Astrocyte (in vitro differentiated cells and primary cell): ENCODE measurements at regions not wholly inside any gene's neighbourhood (a gene's known extent, or its start where the extent isn't known, plus 50 kb on each side); places are given as distances from the start of the nearest gene placed in this dataset.

Experiments used
- DNase-seq: peaks from one replicate; pipeline ENCODE4 v3.0.0-alpha.2; 2010; ENCODE audit warnings: low read depth
- FAIRE-seq: peaks from 2 replicates; lab custom pipeline; 2011; peaks lifted over from hg19 to GRCh38; lab: Jason Lieb, UNC
- H2AFZ ChIP-seq: 2 replicates; pipeline ENCODE4 v1.6.0; 2012; ENCODE audit warnings: low read depth, low read length, inconsistent platforms
- H3K27ac ChIP-seq: 2 replicates; pipeline ENCODE4 v1.5.1; 2011; ENCODE audit warnings: low read depth, low read length, inconsistent platforms
- H3K27me3 ChIP-seq: 2 replicates; pipeline ENCODE4 v1.6.0; 2011; ENCODE audit warnings: low read length, inconsistent platforms; ENCODE audit not compliant: insufficient read depth
- H3K36me3 ChIP-seq: 2 replicates; pipeline ENCODE4 v1.5.1; 2011; ENCODE audit warnings: low read length, inconsistent platforms; ENCODE audit not compliant: insufficient read depth
- H3K4me1 ChIP-seq: 2 replicates; pipeline ENCODE4 v1.5.1; 2011; ENCODE audit warnings: low read length, inconsistent platforms; ENCODE audit not compliant: insufficient read depth
- H3K4me2 ChIP-seq: 2 replicates; pipeline ENCODE4 v1.6.0; 2012; ENCODE audit warnings: low read length, inconsistent platforms
- H3K4me3 ChIP-seq: 2 replicates; pipeline ENCODE4 v1.5.1; 2011; ENCODE audit warnings: low read depth, mild to moderate bottlenecking, low read length, inconsistent platforms; ENCODE audit not compliant: insufficient read depth
- H3K79me2 ChIP-seq: 2 replicates; pipeline ENCODE4 v1.6.0; 2012; ENCODE audit warnings: mild to moderate bottlenecking, low read length, inconsistent platforms; ENCODE audit not compliant: insufficient read depth
- H3K9ac ChIP-seq: 2 replicates; pipeline ENCODE4 v1.6.0; 2012; ENCODE audit warnings: mild to moderate bottlenecking, low read length, inconsistent platforms
- H3K9me3 ChIP-seq: 2 replicates; pipeline ENCODE4 v1.5.1; 2012; ENCODE audit warnings: low read depth, mild to moderate bottlenecking, low read length, inconsistent platforms; ENCODE audit not compliant: insufficient read depth
- H4K20me1 ChIP-seq: 2 replicates; pipeline ENCODE4 v1.6.0; 2012; ENCODE audit warnings: low read length, inconsistent platforms; ENCODE audit not compliant: insufficient read depth
- H3K27ac Mint-ChIP-seq: one replicate; pipeline ENCODE4 v1.8.0; 2021; ENCODE audit warnings: mild to moderate bottlenecking, mixed read lengths; ENCODE audit not compliant: unreplicated experiment
- H3K27me3 Mint-ChIP-seq: one replicate; pipeline ENCODE4 v1.8.0; 2021; ENCODE audit warnings: low read depth, mixed read lengths; ENCODE audit not compliant: unreplicated experiment
- H3K36me3 Mint-ChIP-seq: one replicate; pipeline ENCODE4 v1.8.0; 2021; ENCODE audit warnings: low read depth, mixed read lengths; ENCODE audit not compliant: unreplicated experiment
- H3K4me1 Mint-ChIP-seq: one replicate; pipeline ENCODE4 v1.8.0; 2021; ENCODE audit warnings: low read depth, mixed read lengths; ENCODE audit not compliant: unreplicated experiment
- H3K4me3 Mint-ChIP-seq: one replicate; pipeline ENCODE4 v1.8.0; 2021; ENCODE audit warnings: mild to moderate bottlenecking, moderate library complexity, mixed read lengths; ENCODE audit not compliant: unreplicated experiment
- H3K9me3 Mint-ChIP-seq: one replicate; pipeline ENCODE4 v1.8.0; 2021; ENCODE audit warnings: mild to moderate bottlenecking, mixed read lengths; ENCODE audit not compliant: unreplicated experiment
- EZH2 ChIP-seq: IDR thresholded peaks from 2 replicates; pipeline ENCODE4 v1.6.1; 2012; ENCODE audit warnings: mild to moderate bottlenecking, low read length, inconsistent platforms; ENCODE audit not compliant: insufficient read depth
- TF ChIP-seq, protein P1 (sequence below): IDR thresholded peaks from 2 replicates; pipeline ENCODE4 v1.5.1; 2011; ENCODE audit warnings: low read depth, mild to moderate bottlenecking, inconsistent platforms, low read length, moderate library complexity; ENCODE audit not compliant: insufficient read depth

DNA sequence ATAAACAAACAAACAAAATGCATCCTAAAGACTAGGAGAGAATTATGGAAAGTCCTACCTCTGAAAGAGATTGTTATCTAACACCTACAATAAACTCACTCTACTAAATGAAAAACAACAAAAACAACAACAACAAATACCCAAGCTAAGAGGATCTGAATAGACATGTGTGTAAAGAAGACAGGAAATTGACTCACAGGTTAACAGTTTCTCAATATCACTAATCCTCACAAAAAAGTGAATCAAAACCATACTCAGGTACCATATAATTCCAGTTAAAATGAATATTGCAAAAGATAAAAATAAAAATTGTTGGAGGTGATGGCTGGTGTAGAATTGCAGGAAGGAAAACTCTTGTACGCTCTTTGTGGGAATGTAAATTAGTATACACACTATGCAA is 110.4 kb upstream of the TOP3B start:
- Histone ChIP-seq H3K4me2 (no peak overlapping the region), H3K9ac (no peak overlapping the region), H4K20me1 (no peaks in the 10 kb centered on the region), H2AFZ (no peak overlapping the region), H3K36me3 (no peaks in the 10 kb centered on the region), H3K9me3 (no peaks in the 10 kb centered on the region), H3K79me2 (no peaks in the 10 kb centered on the region), H3K4me3 (no peak overlapping the region), H3K27ac (no peak overlapping the region), H3K4me1 (no peaks in the 10 kb centered on the region), H3K27me3 (peaks cover 46% of the 10 kb centered on the region)
- peaks cover 5% of the 10 kb centered on the region for H3K4me1 Mint-ChIP-seq
- no peak for FAIRE-seq
- no peak for DNase-seq
- H3K4me3 Mint-ChIP-seq, result no peak overlapping the region
- no peaks in the 10 kb centered on the region for H3K36me3 Mint-ChIP-seq
- TF ChIP-seq, protein P1, sequence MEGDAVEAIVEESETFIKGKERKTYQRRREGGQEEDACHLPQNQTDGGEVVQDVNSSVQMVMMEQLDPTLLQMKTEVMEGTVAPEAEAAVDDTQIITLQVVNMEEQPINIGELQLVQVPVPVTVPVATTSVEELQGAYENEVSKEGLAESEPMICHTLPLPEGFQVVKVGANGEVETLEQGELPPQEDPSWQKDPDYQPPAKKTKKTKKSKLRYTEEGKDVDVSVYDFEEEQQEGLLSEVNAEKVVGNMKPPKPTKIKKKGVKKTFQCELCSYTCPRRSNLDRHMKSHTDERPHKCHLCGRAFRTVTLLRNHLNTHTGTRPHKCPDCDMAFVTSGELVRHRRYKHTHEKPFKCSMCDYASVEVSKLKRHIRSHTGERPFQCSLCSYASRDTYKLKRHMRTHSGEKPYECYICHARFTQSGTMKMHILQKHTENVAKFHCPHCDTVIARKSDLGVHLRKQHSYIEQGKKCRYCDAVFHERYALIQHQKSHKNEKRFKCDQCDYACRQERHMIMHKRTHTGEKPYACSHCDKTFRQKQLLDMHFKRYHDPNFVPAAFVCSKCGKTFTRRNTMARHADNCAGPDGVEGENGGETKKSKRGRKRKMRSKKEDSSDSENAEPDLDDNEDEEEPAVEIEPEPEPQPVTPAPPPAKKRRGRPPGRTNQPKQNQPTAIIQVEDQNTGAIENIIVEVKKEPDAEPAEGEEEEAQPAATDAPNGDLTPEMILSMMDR, result no peak
- TF ChIP-seq EZH2, result no peak
- H3K27me3 Mint-ChIP-seq, result peaks cover 76% of the 10 kb centered on the region
- H3K9me3 Mint-ChIP-seq, result peaks cover 13% of the 10 kb centered on the region
- H3K27ac Mint-ChIP-seq, result no peak overlapping the region

DNA sequence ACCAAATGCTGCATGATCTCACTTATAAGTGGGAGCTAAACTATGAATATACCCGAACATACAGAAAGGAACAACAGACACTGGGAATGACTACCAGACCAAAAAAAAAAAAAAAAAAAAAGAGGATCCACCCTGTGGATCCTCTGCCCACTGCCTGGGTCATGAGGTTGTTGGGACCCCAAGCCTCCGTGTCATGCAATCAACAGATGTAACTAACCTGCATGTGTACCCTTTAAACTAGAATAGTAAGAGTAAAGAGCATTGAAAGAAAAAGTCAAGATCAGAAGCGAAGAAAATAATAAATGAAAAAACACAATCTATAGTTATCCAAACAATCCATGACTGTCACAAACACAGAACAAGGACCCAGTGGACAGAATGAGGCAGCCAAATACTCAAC is 109.5 kb upstream of the TOP3B start:
- H3K9ac ChIP-seq, result no peak overlapping the region
- H4K20me1 ChIP-seq, result no peaks in the 10 kb centered on the region
- no peak overlapping the region for H3K4me2 ChIP-seq
- no peak overlapping the region for H3K27ac ChIP-seq
- no peaks in the 10 kb centered on the region for H3K36me3 ChIP-seq
- H3K79me2 ChIP-seq, result no peaks in the 10 kb centered on the region
- H3K4me1 Mint-ChIP-seq, result peaks cover 5% of the 10 kb centered on the region
- FAIRE-seq (no peak), DNase-seq (no peak)
- peaks cover 70% of the 10 kb centered on the region for H3K27me3 Mint-ChIP-seq
- no peak overlapping the region for H3K4me3 ChIP-seq
- H3K4me1 ChIP-seq, result no peaks in the 10 kb centered on the region
- no peaks in the 10 kb centered on the region for H3K9me3 ChIP-seq
- H3K27me3 ChIP-seq, result peaks cover 37% of the 10 kb centered on the region
- H3K9me3 Mint-ChIP-seq, result peaks cover 9% of the 10 kb centered on the region
- H3K27ac Mint-ChIP-seq, result no peak overlapping the region
- H3K4me3 Mint-ChIP-seq, result no peak overlapping the region
- no peak for TF ChIP-seq EZH2
- TF ChIP-seq, protein P1, result no peak
- no peaks in the 10 kb centered on the region for H3K36me3 Mint-ChIP-seq
- H2AFZ ChIP-seq, result no peak overlapping the region

DNA sequence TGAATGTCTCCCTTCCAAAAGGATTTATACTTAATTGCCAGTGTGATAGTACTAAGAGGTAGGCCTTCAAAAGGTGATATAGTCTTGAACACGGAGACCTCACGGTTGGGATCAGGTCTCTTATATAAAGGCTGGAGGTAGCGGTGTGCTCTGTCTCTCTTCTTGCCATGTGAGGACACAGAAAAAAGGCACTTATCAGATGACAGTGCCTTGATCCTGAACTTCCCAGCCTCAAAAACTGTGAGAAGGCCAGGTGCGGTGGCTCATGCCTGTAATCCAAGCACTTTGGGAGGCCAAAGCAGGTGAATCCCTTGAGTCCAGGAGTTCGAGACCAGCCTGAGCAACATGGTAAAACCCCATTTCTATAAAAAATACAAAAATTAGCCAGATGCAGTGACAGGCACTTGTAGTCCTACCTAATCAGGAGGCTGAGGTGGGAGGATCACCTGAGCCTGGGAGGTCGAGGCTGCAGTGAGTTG is 108.9 kb upstream of the TOP3B start:
- Histone ChIP-seq H3K9me3 (no peaks in the 10 kb centered on the region), H3K4me3 (no peak overlapping the region), H3K4me1 (no peaks in the 10 kb centered on the region), H3K9ac (no peak overlapping the region), H3K27ac (no peak overlapping the region), H3K27me3 (peaks cover 30% of the 10 kb centered on the region), H2AFZ (no peak overlapping the region), H3K4me2 (no peak overlapping the region), H3K79me2 (no peaks in the 10 kb centered on the region), H3K36me3 (no peaks in the 10 kb centered on the region), H4K20me1 (no peaks in the 10 kb centered on the region)
- DNase-seq (no peak), FAIRE-seq (no peak)
- Mint-ChIP-seq H3K4me1 (peaks cover 5% of the 10 kb centered on the region), H3K27ac (no peak overlapping the region), H3K4me3 (no peak overlapping the region), H3K9me3 (peaks cover 7% of the 10 kb centered on the region), H3K27me3 (peaks cover 64% of the 10 kb centered on the region), H3K36me3 (no peaks in the 10 kb centered on the region)
- TF ChIP-seq EZH2, result no peak
- TF ChIP-seq, protein P1, result no peak
